ENCODE measurements at regions not wholly inside any gene's neighbourhood (a gene's known extent, or its start where the extent isn't known, plus 50 kb on each side); places are given as distances from the start of the nearest gene placed in this dataset.
"Not testable (repeated sequence)": the region's sequence is repeated elsewhere in the genome, so short reads cannot be mapped to it uniquely, and the experiment has no call there.

GRCh38 chr12:74250891-74251290, 286.7 kb upstream of the ATXN7L3B start:
- no peak overlapping the region for H3K27ac ChIP-seq (ENCODE audit: low read depth in 2 of 2, low read length in 2 of 2)
- no peak for FAIRE-seq
- H3K9ac ChIP-seq (ENCODE audit: low read length in 3 of 3): no peak overlapping the region
- intact Hi-C loops (cut with DNase I): no loop called here
- no peaks in the 10 kb centered on the region for H3K4me1 ChIP-seq (ENCODE audit: control insufficient read depth in 2 of 3, insufficient read depth in 2 of 3, low read depth in 1 of 3, low read length in 3 of 3)
- DNase-seq: no peak
- no peak for TF ChIP-seq CTCF (IDR thresholded peaks at IDR 0.05; ENCODE audit: borderline replicate concordance, extremely low read depth, insufficient read depth)
- no peaks in the 10 kb centered on the region for H3K36me3 ChIP-seq (ENCODE audit: control insufficient read depth in 2 of 3, insufficient read depth in 3 of 3, low read length in 3 of 3)
- H3K9me3 ChIP-seq (ENCODE audit: control insufficient read depth in 2 of 3, insufficient read depth in 1 of 3, low read length in 3 of 3): no peaks in the 10 kb centered on the region
- H3K27me3 ChIP-seq (ENCODE audit: control insufficient read depth, insufficient read depth, low read length): no peaks in the 10 kb centered on the region
- no peak overlapping the region for H3K4me3 ChIP-seq (ENCODE audit: low read length in 3 of 3)

DNA sequence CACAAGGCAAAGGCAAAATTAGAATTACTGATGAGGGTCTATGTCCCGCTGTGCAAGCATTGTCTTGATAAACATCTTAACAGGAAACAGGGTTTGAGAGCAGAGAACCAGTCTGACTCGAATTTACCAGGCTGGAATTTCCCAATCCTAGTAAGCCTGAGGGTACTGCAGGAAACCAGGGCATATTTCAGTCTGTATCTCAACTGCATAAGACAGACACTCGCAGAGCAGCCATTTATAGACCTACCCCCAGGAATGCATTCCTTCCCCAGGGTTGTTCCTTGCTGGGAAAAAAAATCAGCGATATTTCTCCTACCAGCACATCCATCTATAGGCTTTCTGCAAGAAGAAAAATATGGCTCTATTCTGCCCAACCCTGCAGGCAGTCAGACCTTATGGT, 283.8 kb upstream of the ATXN7L3B start:
- H3K9ac ChIP-seq (ENCODE audit: low read length in 3 of 3); intact Hi-C loops (cut with DNase I); H3K27ac ChIP-seq (ENCODE audit: low read depth in 2 of 2, low read length in 2 of 2); H3K36me3 ChIP-seq (ENCODE audit: control insufficient read depth in 2 of 3, insufficient read depth in 3 of 3, low read length in 3 of 3); H3K4me1 ChIP-seq (ENCODE audit: control insufficient read depth in 2 of 3, insufficient read depth in 2 of 3, low read depth in 1 of 3, low read length in 3 of 3); H3K27me3 ChIP-seq (ENCODE audit: control insufficient read depth, insufficient read depth, low read length); DNase-seq; H3K9me3 ChIP-seq (ENCODE audit: control insufficient read depth in 2 of 3, insufficient read depth in 1 of 3, low read length in 3 of 3); H3K4me3 ChIP-seq (ENCODE audit: low read length in 3 of 3); FAIRE-seq: not testable (repeated sequence)

DNA sequence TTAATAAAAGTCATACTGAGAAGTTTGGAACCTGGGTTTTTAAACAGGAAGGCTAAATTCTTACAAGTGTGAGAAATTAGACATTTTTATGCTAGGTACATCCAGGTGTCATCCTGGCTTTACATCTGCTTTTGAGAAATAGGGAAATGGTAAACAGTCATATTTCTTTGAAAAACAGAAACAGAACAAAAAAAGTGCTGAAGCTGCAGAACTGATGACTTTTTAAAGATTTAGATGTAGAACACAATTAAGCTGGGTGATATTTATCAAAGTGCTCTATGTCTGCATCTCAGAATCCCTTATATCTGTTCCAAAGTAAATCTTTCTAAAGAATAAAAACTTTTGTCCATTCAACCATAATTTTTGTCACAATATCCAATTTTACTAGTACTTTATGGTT, 282.9 kb upstream of the ATXN7L3B start:
- FAIRE-seq (no peak), DNase-seq (no peak)
- intact Hi-C loops (cut with DNase I): no loop called here
- H3K9me3 ChIP-seq (ENCODE audit: control insufficient read depth in 2 of 3, insufficient read depth in 1 of 3, low read length in 3 of 3): no peaks in the 10 kb centered on the region
- H3K4me3 ChIP-seq (ENCODE audit: low read length in 3 of 3): no peak overlapping the region
- H3K9ac ChIP-seq (ENCODE audit: low read length in 3 of 3): no peak overlapping the region
- no peaks in the 10 kb centered on the region for H3K36me3 ChIP-seq (ENCODE audit: control insufficient read depth in 2 of 3, insufficient read depth in 3 of 3, low read length in 3 of 3)
- H3K27me3 ChIP-seq (ENCODE audit: control insufficient read depth, insufficient read depth, low read length): no peaks in the 10 kb centered on the region
- H3K27ac ChIP-seq (ENCODE audit: low read depth in 2 of 2, low read length in 2 of 2): no peak overlapping the region
- no peak for TF ChIP-seq CTCF (IDR thresholded peaks at IDR 0.05; ENCODE audit: borderline replicate concordance, extremely low read depth, insufficient read depth)
- no peaks in the 10 kb centered on the region for H3K4me1 ChIP-seq (ENCODE audit: control insufficient read depth in 2 of 3, insufficient read depth in 2 of 3, low read depth in 1 of 3, low read length in 3 of 3)

DNA sequence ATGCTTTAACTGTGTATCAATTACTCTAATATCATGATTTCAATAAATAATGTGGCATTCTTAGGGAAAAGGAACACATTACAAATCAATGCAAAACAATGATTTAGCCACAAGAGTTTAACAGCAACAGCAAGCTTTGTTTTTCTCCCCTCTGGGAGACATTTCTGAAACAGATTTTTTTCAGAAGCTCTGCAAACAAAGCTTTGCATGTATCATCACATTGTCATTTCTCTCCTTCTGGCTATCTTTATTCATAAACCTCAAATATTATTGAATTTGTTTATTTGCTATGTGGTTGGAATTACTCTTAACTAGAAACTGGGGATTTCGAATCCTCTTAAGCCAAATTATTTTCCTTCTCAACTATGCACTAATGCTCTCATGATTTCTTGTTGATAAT, 278.4 kb upstream of the ATXN7L3B start:
- Histone ChIP-seq H3K27ac (ENCODE audit: low read depth in 2 of 2, low read length in 2 of 2) (no peak overlapping the region), H3K4me1 (ENCODE audit: control insufficient read depth in 2 of 3, insufficient read depth in 2 of 3, low read depth in 1 of 3, low read length in 3 of 3) (no peaks in the 10 kb centered on the region), H3K36me3 (ENCODE audit: control insufficient read depth in 2 of 3, insufficient read depth in 3 of 3, low read length in 3 of 3) (no peaks in the 10 kb centered on the region), H3K4me3 (ENCODE audit: low read length in 3 of 3) (no peak overlapping the region), H3K9me3 (ENCODE audit: control insufficient read depth in 2 of 3, insufficient read depth in 1 of 3, low read length in 3 of 3) (no peaks in the 10 kb centered on the region), H3K9ac (ENCODE audit: low read length in 3 of 3) (no peak overlapping the region), H3K27me3 (ENCODE audit: control insufficient read depth, insufficient read depth, low read length) (no peaks in the 10 kb centered on the region)
- no peak for TF ChIP-seq CTCF (IDR thresholded peaks at IDR 0.05; ENCODE audit: borderline replicate concordance, extremely low read depth, insufficient read depth)
- no peak for FAIRE-seq
- no peak for DNase-seq
- intact Hi-C loops (cut with DNase I): no loop called here

All from kidney (tissue), 13 donors.